ENCODE measurements at regions not wholly inside any gene's neighbourhood (a gene's known extent, or its start where the extent isn't known, plus 50 kb on each side); places are given as distances from the start of the nearest gene placed in this dataset.

GRCh38 chr6:101222007-101222406 lies 171.5 kb upstream of the GRIK2 start:
- POLR2A ChIA-PET, result no interaction called here
- DNase-seq (ENCODE audit: low spot score) (no peak), ATAC-seq (no peak)
- Mint-ChIP-seq H3K4me1 (peaks cover 10% of the 10 kb centered on the region), H3K27me3 (ENCODE audit: low read depth) (no peaks in the 10 kb centered on the region; the same call in 1 of the 2 replicates), H3K27ac (no peak overlapping the region), H3K9me3 (peaks cover 30% of the 10 kb centered on the region), H3K4me3 (no peak overlapping the region), H3K36me3 (peaks cover 21% of the 10 kb centered on the region)
- CTCF ChIA-PET, result interaction anchor here (0.6 to 0.9 kb wide), 2 partner anchors 136 to 1354 kb away, joined by 3 read pairs; no protein-coding TSS in a partner anchor
- TF ChIP-seq ETV6 (CRISPR knock-in tag; IDR thresholded peaks at IDR 0.05) (no peak), ESRRA (CRISPR knock-in tag; IDR thresholded peaks at IDR 0.05; ENCODE audit: borderline replicate concordance) (no peak), RELA (CRISPR knock-in tag; IDR thresholded peaks at IDR 0.05; ENCODE audit: borderline replicate concordance) (no peak), CREB1 (CRISPR knock-in tag; IDR thresholded peaks at IDR 0.05) (no peak), SP1 (CRISPR knock-in tag; conservative IDR thresholded peaks at IDR 0.05) (no peak), CBFB (CRISPR knock-in tag; IDR thresholded peaks at IDR 0.05; ENCODE audit: low read depth) (no peak), TP53 (CRISPR knock-in tag; IDR thresholded peaks at IDR 0.05) (no peak), ZNF396 (CRISPR knock-in tag; IDR thresholded peaks at IDR 0.05; ENCODE audit: borderline replicate concordance) (no peak), EMX1 (CRISPR knock-in tag; IDR thresholded peaks at IDR 0.05) (no peak), SOX15 (CRISPR knock-in tag; IDR thresholded peaks at IDR 0.05) (no peak)
- TF ChIP-seq, protein P1, sequence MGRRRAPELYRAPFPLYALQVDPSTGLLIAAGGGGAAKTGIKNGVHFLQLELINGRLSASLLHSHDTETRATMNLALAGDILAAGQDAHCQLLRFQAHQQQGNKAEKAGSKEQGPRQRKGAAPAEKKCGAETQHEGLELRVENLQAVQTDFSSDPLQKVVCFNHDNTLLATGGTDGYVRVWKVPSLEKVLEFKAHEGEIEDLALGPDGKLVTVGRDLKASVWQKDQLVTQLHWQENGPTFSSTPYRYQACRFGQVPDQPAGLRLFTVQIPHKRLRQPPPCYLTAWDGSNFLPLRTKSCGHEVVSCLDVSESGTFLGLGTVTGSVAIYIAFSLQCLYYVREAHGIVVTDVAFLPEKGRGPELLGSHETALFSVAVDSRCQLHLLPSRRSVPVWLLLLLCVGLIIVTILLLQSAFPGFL (CRISPR knock-in tag; IDR thresholded peaks at IDR 0.05; ENCODE audit: borderline replicate concordance), result no peak
- TF ChIP-seq, protein P2, sequence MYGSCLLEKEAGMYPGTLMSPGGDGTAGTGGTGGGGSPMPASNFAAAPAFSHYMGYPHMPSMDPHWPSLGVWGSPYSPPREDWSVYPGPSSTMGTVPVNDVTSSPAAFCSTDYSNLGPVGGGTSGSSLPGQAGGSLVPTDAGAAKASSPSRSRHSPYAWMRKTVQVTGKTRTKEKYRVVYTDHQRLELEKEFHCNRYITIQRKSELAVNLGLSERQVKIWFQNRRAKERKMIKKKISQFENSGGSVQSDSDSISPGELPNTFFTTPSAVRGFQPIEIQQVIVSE (CRISPR knock-in tag; IDR thresholded peaks at IDR 0.05; ENCODE audit: borderline replicate concordance), result no peak
- TF ChIP-seq, protein P3, sequence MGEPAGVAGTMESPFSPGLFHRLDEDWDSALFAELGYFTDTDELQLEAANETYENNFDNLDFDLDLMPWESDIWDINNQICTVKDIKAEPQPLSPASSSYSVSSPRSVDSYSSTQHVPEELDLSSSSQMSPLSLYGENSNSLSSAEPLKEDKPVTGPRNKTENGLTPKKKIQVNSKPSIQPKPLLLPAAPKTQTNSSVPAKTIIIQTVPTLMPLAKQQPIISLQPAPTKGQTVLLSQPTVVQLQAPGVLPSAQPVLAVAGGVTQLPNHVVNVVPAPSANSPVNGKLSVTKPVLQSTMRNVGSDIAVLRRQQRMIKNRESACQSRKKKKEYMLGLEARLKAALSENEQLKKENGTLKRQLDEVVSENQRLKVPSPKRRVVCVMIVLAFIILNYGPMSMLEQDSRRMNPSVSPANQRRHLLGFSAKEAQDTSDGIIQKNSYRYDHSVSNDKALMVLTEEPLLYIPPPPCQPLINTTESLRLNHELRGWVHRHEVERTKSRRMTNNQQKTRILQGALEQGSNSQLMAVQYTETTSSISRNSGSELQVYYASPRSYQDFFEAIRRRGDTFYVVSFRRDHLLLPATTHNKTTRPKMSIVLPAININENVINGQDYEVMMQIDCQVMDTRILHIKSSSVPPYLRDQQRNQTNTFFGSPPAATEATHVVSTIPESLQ (CRISPR knock-in tag; IDR thresholded peaks at IDR 0.05), result no peak

DNA sequence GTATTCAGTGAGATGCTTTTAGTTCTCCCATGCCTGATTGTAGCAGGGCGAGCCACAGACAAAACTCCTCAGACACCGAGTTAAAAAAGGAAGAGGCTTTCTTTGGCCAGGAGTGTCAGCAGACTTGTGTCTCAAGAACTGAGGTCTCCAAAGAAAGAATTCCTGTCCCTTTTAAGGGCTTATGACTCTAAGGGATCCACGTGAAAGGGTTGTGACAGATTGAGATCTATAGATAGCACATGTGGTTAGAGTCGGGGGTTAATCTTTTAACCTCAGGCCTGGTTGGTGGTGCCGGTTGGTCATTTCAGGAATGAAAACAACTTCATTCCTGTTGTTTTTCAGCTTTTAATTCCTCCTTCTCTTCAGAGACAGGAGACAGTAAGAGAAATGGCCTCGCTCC lies 168.8 kb upstream of the GRIK2 start:
- H3K4me1 Mint-ChIP-seq, result peaks cover 13% of the 10 kb centered on the region
- H3K4me3 Mint-ChIP-seq, result no peak overlapping the region
- TF ChIP-seq JAZF1 (CRISPR knock-in tag; IDR thresholded peaks at IDR 0.05) (no peak), ZNF121 (CRISPR knock-in tag; IDR thresholded peaks at IDR 0.05) (no peak), NFE2L1 (CRISPR knock-in tag; IDR thresholded peaks at IDR 0.05) (no peak), ATF2 (CRISPR knock-in tag; IDR thresholded peaks at IDR 0.05; ENCODE audit: borderline replicate concordance, low read depth) (no peak), NFYB (CRISPR knock-in tag; conservative IDR thresholded peaks at IDR 0.05; ENCODE audit: low read depth) (no peak), AR (CRISPR knock-in tag; IDR thresholded peaks at IDR 0.05) (no peak), ZNF138 (CRISPR knock-in tag; conservative IDR thresholded peaks at IDR 0.05) (no peak), IRF2 (CRISPR knock-in tag; IDR thresholded peaks at IDR 0.05; ENCODE audit: borderline replicate concordance, low read depth) (no peak), OVOL2 (CRISPR knock-in tag; IDR thresholded peaks at IDR 0.05; ENCODE audit: borderline replicate concordance) (no peak)
- TF ChIP-seq, protein P1 (CRISPR knock-in tag; IDR thresholded peaks at IDR 0.05; ENCODE audit: borderline replicate concordance), result no peak
- TF ChIP-seq, protein P4, sequence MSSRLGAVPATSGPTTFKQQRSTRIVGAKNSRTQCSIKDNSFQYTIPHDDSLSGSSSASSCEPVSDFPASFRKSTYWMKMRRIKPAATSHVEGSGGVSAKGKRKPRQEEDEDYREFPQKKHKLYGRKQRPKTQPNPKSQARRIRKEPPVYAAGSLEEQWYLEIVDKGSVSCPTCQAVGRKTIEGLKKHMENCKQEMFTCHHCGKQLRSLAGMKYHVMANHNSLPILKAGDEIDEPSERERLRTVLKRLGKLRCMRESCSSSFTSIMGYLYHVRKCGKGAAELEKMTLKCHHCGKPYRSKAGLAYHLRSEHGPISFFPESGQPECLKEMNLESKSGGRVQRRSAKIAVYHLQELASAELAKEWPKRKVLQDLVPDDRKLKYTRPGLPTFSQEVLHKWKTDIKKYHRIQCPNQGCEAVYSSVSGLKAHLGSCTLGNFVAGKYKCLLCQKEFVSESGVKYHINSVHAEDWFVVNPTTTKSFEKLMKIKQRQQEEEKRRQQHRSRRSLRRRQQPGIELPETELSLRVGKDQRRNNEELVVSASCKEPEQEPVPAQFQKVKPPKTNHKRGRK (CRISPR knock-in tag; IDR thresholded peaks at IDR 0.05; ENCODE audit: borderline replicate concordance), result no peak

More for the DNA sequence above, 168.8 kb upstream of the GRIK2 start:
- Mint-ChIP-seq H3K36me3 (peaks cover 21% of the 10 kb centered on the region), H3K27ac (no peak overlapping the region), H3K27me3 (ENCODE audit: low read depth) (no peaks in the 10 kb centered on the region; the same call in 1 of the 2 replicates), H3K9me3 (peaks cover 30% of the 10 kb centered on the region)
- CTCF ChIA-PET, result no interaction called here
- POLR2A ChIA-PET, result no interaction called here
- ATAC-seq, result no peak
- no peak for DNase-seq (ENCODE audit: low spot score)

Data from WTC11 (cell line).